DMS153 (cell line): ENCODE measurements at regions not wholly inside any gene's neighbourhood (a gene's known extent, or its start where the extent isn't known, plus 50 kb on each side); places are given as distances from the start of the nearest gene placed in this dataset.

Experiments used
- DNase-seq: peaks from one replicate; lab custom pipeline; 2025; lab: John Stamatoyannopoulos, UW

DNA sequence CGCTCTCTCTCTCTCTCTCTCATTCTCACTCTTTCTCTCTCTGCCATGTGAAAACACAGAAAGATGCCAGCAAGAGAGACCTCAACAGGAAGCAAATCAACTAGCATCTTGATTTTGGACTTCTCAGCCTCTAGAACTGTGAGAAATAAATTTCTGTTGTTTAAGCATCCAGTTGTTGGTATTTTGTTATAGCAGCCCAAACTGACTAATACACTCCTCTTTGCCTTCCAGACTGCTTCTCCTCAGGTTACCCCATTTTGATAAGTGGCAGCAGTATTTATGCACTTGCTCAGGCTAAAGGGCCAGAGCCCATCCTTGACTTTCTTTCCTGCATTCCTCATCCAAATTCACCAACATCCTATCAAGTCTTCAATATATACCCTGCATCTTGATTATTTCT lies 76.6 kb upstream of the NANOGP8 start:
- DNase-seq, result no peak

DNA sequence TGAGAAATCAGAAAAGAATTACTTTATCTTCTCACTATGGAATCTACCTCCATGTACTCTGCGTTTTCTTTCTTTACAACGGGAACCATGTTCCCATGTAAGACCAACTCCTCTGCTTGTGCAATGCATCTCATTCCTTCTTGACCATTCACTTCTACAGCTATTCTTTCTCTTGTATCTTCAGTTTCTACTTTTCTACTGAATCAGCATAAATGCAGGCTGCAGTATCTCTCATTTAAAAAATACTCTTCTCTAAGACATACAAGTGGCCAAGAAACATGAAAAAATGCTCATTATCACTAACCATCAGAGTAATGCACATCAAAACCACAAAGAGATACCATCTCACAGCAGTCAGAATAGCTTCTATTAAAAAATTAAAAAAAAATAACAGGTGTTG lies 74.1 kb upstream of the NANOGP8 start:
- no peak for DNase-seq

DNA sequence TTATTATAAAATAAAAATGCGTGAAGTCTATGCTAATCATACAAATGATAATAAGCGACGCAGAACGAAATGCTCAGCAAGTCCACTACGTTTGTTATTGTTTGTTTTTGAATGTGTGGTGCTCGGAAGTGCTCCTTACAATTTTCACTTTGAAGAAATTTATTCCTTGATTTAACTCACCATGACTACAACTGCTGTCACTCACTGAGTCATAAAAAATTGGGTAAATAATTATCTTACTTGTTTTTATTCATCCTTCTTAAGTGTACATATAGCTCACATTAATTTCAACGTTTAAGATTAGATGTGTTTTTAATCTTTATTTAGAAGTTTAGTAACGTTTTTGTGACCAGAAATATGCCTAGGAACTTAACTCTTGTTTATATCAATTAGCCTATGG lies 66.7 kb upstream of the NANOGP8 start:
- no peak for DNase-seq

DNA sequence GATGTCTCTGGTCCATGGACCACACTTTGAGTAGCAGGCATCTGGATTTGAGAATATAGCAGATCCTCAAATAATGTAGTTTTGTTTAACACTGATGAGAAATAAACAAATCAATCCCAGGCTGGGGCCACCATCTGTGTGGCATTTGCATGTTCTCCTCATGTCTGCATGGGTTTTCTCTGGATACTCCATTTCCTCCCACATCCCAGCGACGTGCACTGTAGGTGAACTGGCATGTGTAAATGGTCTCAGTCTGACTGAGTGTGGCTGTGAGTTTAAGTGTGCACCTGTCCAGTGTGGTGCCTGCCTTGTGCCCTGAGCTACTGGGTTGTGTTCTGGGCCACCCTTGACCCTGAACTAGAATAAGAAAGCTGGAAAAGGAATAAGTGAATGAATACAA lies 66.3 kb upstream of the NANOGP8 start:
- DNase-seq, result no peak

DNA sequence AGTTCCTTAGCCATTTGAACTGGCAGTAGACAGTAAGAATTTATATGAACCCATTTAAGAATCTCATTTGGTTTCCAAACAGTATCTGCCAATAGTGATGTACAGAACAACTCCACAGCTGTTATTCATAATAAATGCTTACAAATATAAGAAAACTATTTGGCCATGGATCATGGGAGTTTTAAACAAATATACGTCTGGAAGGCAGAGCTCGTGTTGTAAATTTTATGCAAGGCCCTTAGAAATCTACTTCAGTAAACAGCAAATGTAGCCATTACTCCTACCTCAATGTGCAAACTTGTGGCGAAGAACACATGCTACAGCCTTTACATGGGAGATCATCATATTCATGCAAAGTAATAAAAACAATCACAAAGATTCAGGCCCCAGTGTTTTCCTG lies 65.3 kb upstream of the NANOGP8 start:
- DNase-seq, result no peak

DNA sequence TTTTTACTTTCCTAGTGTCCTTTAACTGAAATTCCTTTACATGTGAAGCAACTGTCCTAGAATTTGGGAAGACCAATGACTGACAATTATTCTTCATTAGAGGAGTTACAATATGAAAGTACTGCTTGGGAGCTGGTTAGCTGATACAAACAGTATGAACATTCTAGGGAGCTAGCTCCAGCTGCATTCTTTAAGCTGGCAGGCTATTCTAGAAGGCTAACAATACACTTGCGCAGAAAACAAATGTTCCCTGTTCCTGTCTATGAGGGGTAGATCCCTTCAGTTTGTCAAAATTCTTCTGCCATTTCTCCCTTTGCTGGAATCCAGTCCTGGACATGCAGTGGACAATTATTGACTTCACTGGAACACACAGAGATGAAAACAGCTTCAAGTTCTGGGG lies 60.2 kb upstream of the NANOGP8 start:
- DNase-seq, result no peak

DNA sequence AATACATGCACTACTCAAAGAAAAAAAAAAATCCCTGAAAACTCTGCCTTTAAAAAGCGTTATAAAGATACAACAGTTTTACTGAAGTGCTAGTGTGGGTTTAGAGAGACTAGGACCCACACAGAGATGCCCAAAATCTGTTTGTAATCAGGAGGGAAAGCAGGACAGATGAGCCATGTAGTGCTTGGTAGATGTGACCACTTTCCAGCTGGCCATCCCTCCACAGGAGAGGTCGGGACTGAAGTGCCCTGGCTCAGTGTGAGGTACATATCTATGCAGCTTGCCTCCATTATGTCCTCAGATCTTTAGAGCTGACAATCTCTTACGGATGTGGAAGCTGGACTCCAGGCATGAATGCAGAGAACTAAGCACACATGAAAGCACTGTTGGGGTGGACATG lies 57.5 kb upstream of the NANOGP8 start:
- DNase-seq, result no peak

DNA sequence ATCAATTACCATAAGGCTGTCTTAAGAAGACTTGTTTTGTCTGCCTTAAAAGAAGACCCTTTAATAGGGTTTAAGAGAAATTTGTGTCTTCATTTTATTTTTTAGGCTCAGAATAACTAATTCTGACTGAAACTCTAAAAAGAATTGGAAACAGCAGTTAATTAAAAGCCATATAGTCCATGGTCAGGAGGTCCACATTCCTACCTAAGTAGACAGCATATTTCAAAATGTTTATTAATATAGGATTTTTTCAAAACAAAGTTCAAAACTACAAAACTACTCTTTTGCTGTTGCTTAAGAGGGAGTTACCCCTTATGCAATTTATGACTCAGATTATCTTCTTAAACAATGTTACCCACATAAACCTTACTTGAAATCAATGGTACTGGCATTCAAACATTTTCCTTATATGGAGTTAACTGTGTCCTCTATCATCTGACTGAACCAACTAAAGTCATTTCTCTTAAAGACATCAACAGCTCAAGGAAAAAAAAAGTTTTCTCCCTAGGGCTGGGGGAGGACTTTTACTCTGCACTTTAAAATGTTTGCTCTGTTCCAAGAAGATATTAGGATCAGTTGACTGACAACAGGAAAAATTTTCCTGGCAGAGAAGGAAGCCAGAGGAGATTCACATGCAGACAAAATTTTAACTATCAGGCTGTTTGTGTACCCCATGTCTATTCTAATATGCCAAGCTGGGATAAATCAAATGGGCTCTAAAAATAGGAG lies 56.8 kb upstream of the NANOGP8 start:
- DNase-seq, result no peak

DNA sequence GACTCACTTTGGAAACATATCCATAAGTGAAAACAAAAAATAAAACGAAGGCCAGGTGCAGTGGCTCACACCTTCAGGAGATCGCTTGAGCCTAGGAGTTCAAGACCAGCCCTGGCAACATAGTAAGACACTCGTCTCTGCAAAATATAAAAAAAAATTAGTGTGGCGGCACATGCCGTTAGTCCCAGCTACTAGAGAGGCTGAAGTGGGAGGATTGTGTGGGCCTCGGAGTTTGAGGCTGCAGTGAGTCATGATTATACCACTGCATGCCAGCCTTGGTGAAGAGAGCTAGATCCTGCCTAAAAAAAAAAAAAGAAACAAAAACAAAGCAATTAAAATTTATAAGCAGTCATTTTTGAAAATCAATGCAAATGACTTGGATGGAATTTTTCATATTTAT lies 54.7 kb upstream of the NANOGP8 start:
- no peak for DNase-seq

DNA sequence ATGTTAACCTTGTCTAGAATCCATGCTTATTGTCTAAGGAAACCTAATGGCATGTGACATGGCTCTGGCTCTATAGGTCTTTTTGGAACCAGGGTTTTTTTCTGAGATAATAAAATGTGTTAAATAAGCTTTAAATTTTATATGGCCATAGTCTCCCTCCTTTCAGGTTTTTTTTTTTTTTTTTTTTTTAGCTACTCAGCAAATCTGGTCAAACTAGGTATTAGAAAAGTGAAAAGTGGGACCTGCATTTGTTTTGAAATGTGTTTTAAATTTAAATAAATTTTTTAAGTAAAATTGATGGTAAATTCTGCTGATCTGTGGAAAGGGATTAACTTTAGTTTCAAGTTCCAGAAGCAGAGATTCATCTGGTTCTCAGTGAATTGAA lies 52.1 kb upstream of the NANOGP8 start:
- DNase-seq, result no peak

DNA sequence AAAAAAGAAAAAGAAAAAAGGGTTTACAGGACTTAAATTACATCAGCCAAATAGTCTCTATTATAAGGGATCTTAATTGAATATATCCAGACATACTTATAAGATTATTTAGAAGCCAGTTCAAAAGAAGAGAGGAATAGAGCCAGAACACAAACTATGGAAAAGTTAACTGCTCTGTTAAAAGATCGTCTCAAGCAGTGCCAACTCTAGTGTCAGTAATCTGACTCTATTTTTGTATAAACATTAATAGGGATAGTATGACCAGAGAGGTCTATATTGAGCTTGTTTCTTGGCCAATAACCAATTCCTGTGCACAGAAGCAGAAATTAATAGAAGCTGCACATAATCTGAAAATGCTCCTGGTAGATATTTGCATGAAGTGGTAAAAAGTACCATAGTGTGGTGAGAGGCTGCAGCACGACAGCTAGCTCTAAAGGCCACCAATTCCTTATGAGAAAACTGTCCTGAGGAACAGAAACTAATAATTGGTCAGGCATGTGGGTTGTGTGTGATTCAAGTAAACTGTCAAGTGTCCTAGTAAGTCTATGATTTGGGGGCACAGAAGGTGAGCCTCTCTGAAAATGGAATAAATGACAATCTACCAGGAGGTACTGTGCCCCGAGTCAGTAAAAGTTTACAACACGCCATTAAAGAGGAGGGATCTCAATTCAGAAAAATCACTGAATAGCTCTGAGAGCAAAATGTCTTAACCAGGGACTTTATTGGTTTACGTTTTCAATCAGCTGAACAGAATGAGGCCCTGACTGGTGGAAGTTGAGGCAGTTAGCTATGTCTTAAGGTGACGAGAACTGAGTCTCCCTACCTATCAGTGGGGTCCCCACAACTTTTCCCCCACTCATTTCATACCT lies 51.5 kb upstream of the NANOGP8 start:
- DNase-seq, result no peak
